Neural progenitor cell (in vitro differentiated cells): ENCODE measurements at regions not wholly inside any gene's neighbourhood (a gene's known extent, or its start where the extent isn't known, plus 50 kb on each side); places are given as distances from the start of the nearest gene placed in this dataset.

ENCODE experiments used
- CTCF ChIP-seq: fragments of 200-600 bp; sonication (generic); IDR thresholded peaks from 2 replicates; pipeline ENCODE4 v1.5.1; 2017; ENCODE audit warnings: antibody characterized with exemption, mild to moderate bottlenecking
- EZH2 ChIP-seq: fragments of 200-600 bp; sonication (generic); IDR thresholded peaks from 2 replicates; pipeline ENCODE4 v1.6.1; 2017; ENCODE audit warnings: antibody characterized with exemption, mild to moderate bottlenecking, moderate library complexity
- EZH2phosphoT487 ChIP-seq: fragments of 200-600 bp; sonication (generic); IDR thresholded peaks from 2 replicates; pipeline ENCODE4 v1.6.1; 2017; ENCODE audit warnings: antibody characterized with exemption

DNA sequence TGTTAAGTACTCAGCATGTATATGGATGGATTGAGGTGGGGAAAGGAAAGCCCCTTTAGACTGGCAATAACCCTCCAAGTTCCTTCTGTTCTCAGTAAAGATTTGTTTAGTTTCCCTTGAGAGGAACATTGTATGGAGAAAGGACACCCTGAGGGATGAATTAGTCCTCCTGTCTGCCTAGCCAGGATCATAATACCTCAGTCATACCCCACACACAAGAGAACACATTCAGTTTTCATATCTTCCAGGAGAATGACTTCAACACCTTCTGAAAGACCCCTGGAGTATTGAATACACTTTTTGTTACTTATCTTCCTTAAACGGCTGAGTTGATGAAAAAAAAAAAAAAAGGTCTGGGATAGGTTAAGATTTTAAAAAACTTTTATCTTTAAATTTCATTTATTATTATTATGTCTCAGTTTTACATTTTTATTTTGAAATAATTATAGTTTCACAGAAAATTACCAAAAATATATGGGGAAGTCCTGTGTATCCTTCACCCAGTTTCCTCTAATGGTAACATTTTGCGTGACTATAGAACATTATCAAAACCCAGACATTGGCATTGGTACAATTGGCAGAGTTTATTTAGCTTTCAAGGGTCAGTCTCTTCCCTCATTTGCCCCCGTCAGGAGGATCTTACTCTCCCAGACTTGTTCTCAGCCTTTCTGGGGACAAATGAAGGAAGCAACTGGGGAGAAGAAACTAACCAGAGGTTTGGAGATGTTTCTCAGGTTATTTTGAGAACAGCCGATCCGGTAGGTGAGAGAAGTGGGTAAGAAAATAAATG is 88.0 kb downstream of the ACTBL2 start:
- TF ChIP-seq CTCF = no peak
- TF ChIP-seq EZH2phosphoT487 = no peak
- TF ChIP-seq EZH2 = no peak
